Skeletal muscle tissue (tissue), 3 donors: ENCODE measurements at regions not wholly inside any gene's neighbourhood (a gene's known extent, or its start where the extent isn't known, plus 50 kb on each side); places are given as distances from the start of the nearest gene placed in this dataset.

Source experiments
- H3K27ac ChIP-seq: one replicate; pipeline ENCODE4 v1.7.0; 2013; ENCODE audit warnings: mild to moderate bottlenecking, low read depth, low read length, inconsistent platforms
- H3K27me3 ChIP-seq, 3 donors: one replicate each; pipeline ENCODE4 v1.7.0; 2013; ENCODE audit warnings: low read length in 3 of 3; ENCODE audit not compliant: control insufficient read depth in 3 of 3, insufficient read depth in 3 of 3
- H3K36me3 ChIP-seq, 3 donors: one replicate each; pipeline ENCODE4 v1.7.0; 2013; ENCODE audit warnings: low read length in 3 of 3; ENCODE audit not compliant: control insufficient read depth in 3 of 3, insufficient read depth in 3 of 3
- H3K4me1 ChIP-seq, 3 donors: one replicate each; pipeline ENCODE4 v1.7.0; 2013; ENCODE audit warnings: low read length in 3 of 3, mild to moderate bottlenecking in 3 of 3; ENCODE audit not compliant: control insufficient read depth in 3 of 3, insufficient read depth in 3 of 3
- H3K4me3 ChIP-seq, 3 donors: one replicate each; pipeline ENCODE4 v1.7.0; 2013; ENCODE audit warnings: low read length in 3 of 3
- H3K9ac ChIP-seq, 3 donors: one replicate each; pipeline ENCODE4 v1.7.0; 2013; ENCODE audit warnings: low read length in 3 of 3, mild to moderate bottlenecking in 3 of 3, moderate library complexity in 2 of 3, low read depth in 1 of 3
- H3K9me3 ChIP-seq, 3 donors: one replicate each; pipeline ENCODE4 v1.7.0; 2013; ENCODE audit warnings: low read length in 3 of 3; ENCODE audit not compliant: control insufficient read depth in 3 of 3
- donor health status: Osteomylitis.

DNA sequence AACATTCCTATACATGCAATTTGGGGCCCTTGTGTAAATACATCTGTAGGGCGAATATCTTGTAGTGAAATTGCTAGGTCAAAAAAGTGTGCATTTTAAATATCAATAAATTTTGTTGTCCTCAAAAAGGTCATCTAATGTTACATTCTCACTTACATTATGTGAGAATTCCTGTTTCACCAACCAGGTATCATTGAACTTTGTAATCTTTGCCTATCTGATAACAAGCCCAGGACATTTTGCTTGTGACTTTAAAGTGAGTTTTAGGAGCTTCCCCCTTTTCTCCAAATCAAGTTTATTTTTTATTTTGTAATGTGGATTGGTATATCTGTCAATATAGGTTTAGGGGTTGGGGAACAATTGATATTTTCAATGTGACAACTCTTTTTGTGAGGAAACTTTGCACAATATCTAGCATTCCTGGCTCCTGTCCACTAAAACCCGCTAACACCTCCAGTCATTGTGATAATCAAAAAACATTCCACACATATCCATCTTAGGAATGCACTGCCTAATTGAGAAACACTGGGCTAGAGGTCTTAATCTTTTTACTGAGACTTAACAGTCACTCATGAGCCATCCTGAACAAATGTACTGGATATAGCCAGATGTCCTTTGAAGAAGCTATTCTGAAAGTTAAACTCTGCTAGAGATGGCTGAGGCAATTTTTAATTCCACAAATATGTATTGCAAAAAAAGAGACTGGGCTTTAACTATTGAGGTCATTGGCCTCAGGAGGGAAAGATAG, 72.5 kb upstream of the SLC1A1 start:
- Histone ChIP-seq H3K27ac (no peak overlapping the region), H3K4me1 (no peaks in the 10 kb centered on the region), H3K9ac (no peak overlapping the region), H3K9me3 (no peaks in the 10 kb centered on the region), H3K4me3 (no peak overlapping the region), H3K27me3 (no peaks in the 10 kb centered on the region), H3K36me3 (no peaks in the 10 kb centered on the region)

DNA sequence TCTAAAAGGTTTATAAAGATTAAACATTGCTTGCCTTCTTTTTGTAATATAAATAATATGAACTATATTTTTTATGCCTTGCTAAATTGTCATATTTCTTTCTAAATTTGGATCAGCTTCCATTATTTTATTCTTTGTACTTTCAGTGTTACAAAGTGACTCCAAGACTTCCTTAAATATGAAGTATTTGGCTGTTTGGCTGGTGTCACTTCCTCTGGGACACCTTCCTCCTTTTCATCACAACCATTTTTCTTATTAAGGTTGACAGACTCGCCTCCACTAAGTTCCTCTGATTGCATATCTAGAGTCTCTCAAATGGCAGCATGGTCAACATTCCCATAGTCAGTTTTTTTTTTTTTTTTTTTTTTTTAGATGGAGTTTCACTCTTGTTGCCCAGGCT, 73.8 kb upstream of the SLC1A1 start:
- Histone ChIP-seq H3K36me3 (no peaks in the 10 kb centered on the region), H3K27ac (no peak overlapping the region), H3K4me1 (no peaks in the 10 kb centered on the region), H3K9ac (no peak overlapping the region), H3K27me3 (no peaks in the 10 kb centered on the region), H3K9me3 (no peaks in the 10 kb centered on the region), H3K4me3 (no peak overlapping the region)

DNA sequence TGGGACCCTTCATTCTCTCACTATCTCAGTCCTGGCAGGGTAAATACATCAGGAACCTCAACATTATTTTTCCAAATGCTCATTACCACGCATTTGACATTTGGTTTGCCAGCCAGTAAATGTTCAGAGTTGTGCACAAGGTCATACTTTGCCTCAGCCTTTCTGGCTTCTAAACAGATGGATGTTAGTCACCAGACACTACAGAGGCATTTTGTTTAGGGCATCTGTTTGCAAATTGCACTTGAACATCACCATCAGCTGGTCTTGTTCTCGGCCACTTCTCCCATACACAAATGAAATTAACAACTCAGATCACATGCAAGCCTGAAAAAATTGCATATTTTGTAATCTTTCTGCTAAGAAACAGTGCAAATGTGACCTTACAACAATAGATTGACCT, 75.0 kb upstream of the SLC1A1 start:
- Histone ChIP-seq H3K27ac (no peak overlapping the region), H3K4me3 (no peak overlapping the region), H3K9ac (no peak overlapping the region), H3K9me3 (no peaks in the 10 kb centered on the region), H3K36me3 (no peaks in the 10 kb centered on the region), H3K4me1 (no peaks in the 10 kb centered on the region), H3K27me3 (no peaks in the 10 kb centered on the region)

DNA sequence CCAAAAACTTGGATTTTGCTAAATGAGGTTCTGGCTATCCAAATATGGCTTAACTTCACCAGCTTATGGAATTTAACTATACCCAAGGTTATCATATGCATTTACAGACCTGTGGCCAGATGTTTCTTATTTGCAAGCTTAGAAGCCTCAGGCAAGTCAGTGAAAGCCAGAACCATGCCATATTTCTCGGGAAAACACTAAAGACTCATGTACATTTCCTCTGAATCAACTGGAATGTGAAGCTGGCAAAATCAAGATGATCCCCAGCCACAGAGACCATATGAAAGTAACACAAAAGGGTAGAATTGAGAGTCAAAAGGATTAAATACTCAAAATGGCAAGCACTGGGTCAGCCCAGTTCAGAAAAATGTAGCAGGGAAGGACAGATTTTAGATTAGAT, 76.4 kb upstream of the SLC1A1 start:
- no peaks in the 10 kb centered on the region for H3K9me3 ChIP-seq
- no peak overlapping the region for H3K4me3 ChIP-seq
- H3K9ac ChIP-seq, result no peak overlapping the region
- no peak overlapping the region for H3K27ac ChIP-seq
- no peaks in the 10 kb centered on the region for H3K4me1 ChIP-seq
- H3K36me3 ChIP-seq, result no peaks in the 10 kb centered on the region
- no peaks in the 10 kb centered on the region for H3K27me3 ChIP-seq

DNA sequence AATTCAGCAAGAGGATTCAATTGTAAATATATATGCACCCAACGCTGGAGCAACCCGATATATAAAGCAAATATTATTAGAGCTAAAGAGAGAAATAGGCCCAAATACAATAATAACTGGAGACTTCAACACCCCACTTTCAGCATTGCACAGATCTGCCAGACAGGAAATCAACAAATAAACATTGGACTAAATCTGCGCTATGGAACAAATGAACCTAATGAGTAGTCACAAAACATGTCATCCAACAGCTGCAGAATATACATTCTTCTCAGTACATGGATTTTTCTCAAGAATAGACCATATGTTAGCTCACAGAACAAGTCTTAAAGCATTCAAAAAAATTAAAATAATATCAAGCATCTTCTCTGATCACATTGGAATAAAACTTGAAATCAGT, 86.1 kb upstream of the SLC1A1 start:
- Histone ChIP-seq H3K27ac (no peak overlapping the region), H3K4me3 (no peak overlapping the region), H3K36me3 (no peaks in the 10 kb centered on the region), H3K4me1 (no peaks in the 10 kb centered on the region), H3K27me3 (no peaks in the 10 kb centered on the region), H3K9ac (no peak overlapping the region), H3K9me3 (peaks cover 0 to 2% (median 2%) of the 10 kb centered on the region in 3 donors)

DNA sequence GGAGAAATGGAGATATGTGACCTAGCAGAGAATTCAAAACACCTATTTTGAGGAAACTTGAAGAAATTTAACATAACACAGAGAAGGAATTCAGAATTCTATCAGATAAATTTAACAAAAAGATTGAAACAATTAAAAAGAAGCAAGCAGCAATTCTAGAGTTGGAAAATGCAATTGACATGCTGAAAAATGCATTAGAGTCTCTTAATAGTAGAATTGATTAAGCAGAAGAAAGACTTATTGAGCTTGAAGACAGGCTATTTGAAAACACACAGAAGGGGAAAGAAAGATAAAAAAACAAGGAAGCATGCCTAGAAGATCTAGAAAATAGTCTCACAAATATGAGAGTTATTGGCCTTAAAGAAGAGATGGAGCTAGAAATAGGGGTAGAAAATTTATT, 87.8 kb upstream of the SLC1A1 start:
- Histone ChIP-seq H3K4me1 (no peaks in the 10 kb centered on the region), H3K4me3 (no peak overlapping the region), H3K27me3 (no peaks in the 10 kb centered on the region), H3K9ac (no peak overlapping the region), H3K27ac (no peak overlapping the region), H3K9me3 (peaks cover 0 to 2% (median 2%) of the 10 kb centered on the region in 3 donors), H3K36me3 (no peaks in the 10 kb centered on the region)

DNA sequence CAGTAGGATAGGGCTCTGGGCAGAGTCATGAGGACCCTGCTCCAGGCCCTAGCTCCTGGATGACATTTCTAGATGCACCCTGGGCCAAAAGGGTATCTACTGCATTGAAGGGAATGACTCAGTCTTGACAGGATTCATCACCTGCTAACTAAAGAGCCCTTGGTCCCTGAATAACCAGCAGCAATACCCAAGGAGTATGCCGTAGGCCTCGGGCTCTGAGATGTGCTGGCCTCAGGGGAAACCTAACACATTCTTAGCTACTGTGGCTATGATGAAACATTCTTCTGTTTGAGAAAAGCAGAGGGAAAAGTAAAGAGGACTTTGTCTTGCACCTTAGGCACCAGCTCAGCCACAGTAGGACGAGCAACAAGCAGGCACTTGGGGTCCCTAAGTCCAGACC, 89.5 kb upstream of the SLC1A1 start:
- Histone ChIP-seq H3K27ac (no peak overlapping the region), H3K27me3 (no peaks in the 10 kb centered on the region), H3K4me3 (no peak overlapping the region), H3K9ac (no peak overlapping the region), H3K4me1 (no peaks in the 10 kb centered on the region), H3K36me3 (no peaks in the 10 kb centered on the region), H3K9me3 (peaks cover 0 to 2% (median 0%) of the 10 kb centered on the region in 3 donors)

DNA sequence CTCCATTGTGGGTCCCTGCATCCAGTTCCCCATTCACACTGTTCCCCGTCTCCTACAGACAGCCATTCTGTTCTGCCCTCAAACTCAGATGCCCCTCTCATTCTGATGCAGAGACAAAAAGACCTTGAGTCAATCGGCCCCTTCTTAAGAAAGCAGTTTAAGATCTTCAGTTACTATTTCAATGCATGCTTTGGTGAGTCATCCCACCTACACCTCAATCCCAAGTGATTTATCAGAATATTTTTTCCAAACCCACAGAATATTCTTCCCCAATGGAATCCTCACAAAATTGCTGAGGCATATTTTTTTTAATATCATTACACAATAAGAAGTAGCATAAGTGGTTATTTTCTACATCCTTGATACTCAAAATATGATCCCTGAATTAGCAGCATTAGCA, 92.4 kb upstream of the SLC1A1 start:
- Histone ChIP-seq H3K9me3 (peaks cover 0 to 2% (median 0%) of the 10 kb centered on the region in 3 donors), H3K9ac (no peak overlapping the region), H3K4me3 (no peak overlapping the region), H3K27ac (no peak overlapping the region), H3K27me3 (no peaks in the 10 kb centered on the region), H3K36me3 (no peaks in the 10 kb centered on the region), H3K4me1 (no peaks in the 10 kb centered on the region)

DNA sequence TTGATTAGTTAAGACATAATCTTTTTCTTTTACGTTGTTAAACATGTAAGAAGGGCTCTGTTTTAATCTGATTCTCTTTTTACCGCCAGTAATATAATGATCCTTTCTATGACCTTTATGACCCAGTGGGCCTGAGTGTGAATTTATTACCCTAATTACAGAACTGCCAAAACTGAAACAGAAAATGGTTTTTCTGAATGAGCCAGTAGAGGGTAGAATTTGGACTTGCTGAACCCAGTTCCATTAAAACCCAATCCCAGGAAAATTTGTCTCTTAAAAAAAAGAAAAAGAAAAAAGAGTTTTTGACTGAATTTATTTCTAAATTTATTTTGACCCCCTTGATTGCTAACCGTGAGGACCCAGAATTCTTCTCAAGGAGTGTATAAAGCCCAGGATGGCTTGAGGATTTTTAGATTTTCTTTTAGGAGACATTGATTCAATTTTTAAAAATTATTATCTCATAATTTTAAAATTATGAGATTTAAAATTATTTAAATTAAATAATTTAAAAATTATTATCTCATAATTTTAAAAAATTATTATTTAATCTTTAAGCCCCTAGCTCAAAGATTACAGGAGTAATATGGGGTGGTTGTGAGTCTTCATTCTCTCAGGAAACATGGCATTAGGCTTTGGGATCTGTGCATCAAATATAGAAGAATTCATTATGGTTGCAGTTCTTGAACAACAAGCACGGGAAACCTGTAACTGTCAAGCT, 94.1 kb upstream of the GLIS3 start:
- Histone ChIP-seq H3K36me3 (no peaks in the 10 kb centered on the region), H3K27me3 (no peaks in the 10 kb centered on the region), H3K27ac (no peak overlapping the region)

DNA sequence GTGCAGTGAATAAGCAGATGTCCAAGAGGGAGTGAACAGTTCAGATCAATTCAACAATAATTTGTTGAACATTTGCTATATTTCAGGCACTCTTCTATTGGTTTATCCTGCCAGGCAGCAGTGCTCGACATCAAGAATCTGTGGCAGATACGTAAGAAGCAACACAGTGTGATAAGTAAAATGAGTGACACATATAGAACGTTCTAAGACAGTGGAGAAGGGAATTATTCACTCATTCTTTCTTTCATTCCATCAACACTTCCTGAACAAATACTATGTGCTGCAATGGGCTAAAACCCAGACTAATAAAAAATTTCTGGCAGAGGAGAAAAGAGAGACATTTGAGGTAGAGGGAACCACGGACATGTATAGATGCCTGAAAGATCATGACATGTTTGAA, 89.9 kb upstream of the GLIS3 start:
- H3K36me3 ChIP-seq, result no peaks in the 10 kb centered on the region
- H3K4me1 ChIP-seq, result no peaks in the 10 kb centered on the region
- no peaks in the 10 kb centered on the region for H3K27me3 ChIP-seq
- H3K4me3 ChIP-seq, result no peak overlapping the region
- H3K9ac ChIP-seq, result no peak overlapping the region
- no peak overlapping the region for H3K27ac ChIP-seq
- H3K9me3 ChIP-seq, result no peaks in the 10 kb centered on the region

More for the DNA sequence above, 94.1 kb upstream of the GLIS3 start:
- H3K4me1 ChIP-seq, result no peaks in the 10 kb centered on the region
- H3K4me3 ChIP-seq, result no peak overlapping the region
- H3K9me3 ChIP-seq, result no peaks in the 10 kb centered on the region
- H3K9ac ChIP-seq, result no peak overlapping the region
